HEK293 (cell line): ENCODE measurements at regions not wholly inside any gene's neighbourhood (a gene's known extent, or its start where the extent isn't known, plus 50 kb on each side); places are given as distances from the start of the nearest gene placed in this dataset.

ENCODE experiments used
- CTCF ChIA-PET: fragments of 350-600 bp; formaldehyde crosslinking; extraction: SDS; loops from one replicate; lab custom pipeline; 2021; ENCODE audit warnings: antibody characterized with exemption; lab: Yijun Ruan, JAX
- POLR2A ChIA-PET: fragments of 300-600 bp; formaldehyde crosslinking; extraction: SDS; loops from one replicate; lab custom pipeline; 2020; ENCODE audit warnings: antibody characterized with exemption, inconsistent platforms; lab: Yijun Ruan, JAX
- H3K27ac ChIP-seq: fragments of 200-500 bp; sonication (Bioruptor generic); 2 replicates; pipeline ENCODE4 v1.5.1; 2014; ENCODE audit warnings: low read depth, low read length, control low read depth, inconsistent platforms; ENCODE audit errors: extremely low read depth
- H3K36me3 ChIP-seq, 2 experiments: fragments of 200-500 bp in 1 of 2; sonication (Bioruptor generic) in 1 of 2; 1 replicate in 1 of 2; 2 replicates in 1 of 2; pipeline ENCODE4 v1.5.1; 2014 to 2017; ENCODE audit warnings: inconsistent platforms in 2 of 2, low read length in 2 of 2; ENCODE audit not compliant: control insufficient read depth in 2 of 2, insufficient read depth in 1 of 2
- H3K4me1 ChIP-seq: fragments of 200-500 bp; sonication (Bioruptor generic); 2 replicates; pipeline ENCODE4 v1.5.1; 2014; ENCODE audit warnings: mild to moderate bottlenecking, low read length, inconsistent platforms; ENCODE audit not compliant: control insufficient read depth, insufficient read depth
- H3K4me3 ChIP-seq: 2 replicates; pipeline ENCODE4 v1.5.1; 2011; ENCODE audit warnings: low read depth, mild to moderate bottlenecking, control low read depth, low read length, moderate library complexity
- H3K9me3 ChIP-seq: fragments of 200-500 bp; sonication (Bioruptor generic); 2 replicates; pipeline ENCODE4 v1.5.1; 2014; ENCODE audit warnings: low read depth, low read length, inconsistent platforms; ENCODE audit not compliant: control insufficient read depth, insufficient read depth
- BCL11B ChIP-seq: fragments of 450-650 bp; formaldehyde crosslinking; IDR thresholded peaks from 2 replicates; pipeline ENCODE4 v1.5.1; 2016; ENCODE audit warnings: low read depth, missing biosample characterization, missing genetic modification characterization
- PRDM4 ChIP-seq: fragments of 450-650 bp; formaldehyde crosslinking; IDR thresholded peaks from 2 replicates; pipeline ENCODE4 v1.5.1; 2017; ENCODE audit warnings: missing biosample characterization, missing genetic modification characterization
- SCRT2 ChIP-seq: fragments of 450-650 bp; formaldehyde crosslinking; IDR thresholded peaks from 2 replicates; pipeline ENCODE4 v1.5.1; 2016; ENCODE audit warnings: missing biosample characterization, missing genetic modification characterization
- SETDB1 ChIP-seq: IDR thresholded peaks from one replicate; pipeline ENCODE4 v1.6.1; 2017; ENCODE audit warnings: mild to moderate bottlenecking, low read length, moderate library complexity, mixed read lengths; ENCODE audit not compliant: insufficient read length
- TCF7L2 ChIP-seq: IDR thresholded peaks from 2 replicates; pipeline ENCODE4 v1.6.1; 2011; ENCODE audit warnings: low read depth, mild to moderate bottlenecking, inconsistent platforms, low read length, moderate library complexity, borderline replicate concordance
- ZFP37 ChIP-seq: fragments of 450-650 bp; formaldehyde crosslinking; IDR thresholded peaks from 2 replicates; pipeline ENCODE4 v1.5.1; 2016; ENCODE audit warnings: missing biosample characterization, missing genetic modification characterization
- ZNF335 ChIP-seq: fragments of 450-650 bp; formaldehyde crosslinking; conservative IDR thresholded peaks from 2 replicates; pipeline ENCODE4 v1.5.1; 2016; ENCODE audit warnings: missing biosample characterization, missing genetic modification characterization
- ZNF48 ChIP-seq: fragments of 450-650 bp; formaldehyde crosslinking; IDR thresholded peaks from 2 replicates; pipeline ENCODE4 v1.5.1; 2016; ENCODE audit warnings: missing biosample characterization, missing genetic modification characterization
- ZNF555 ChIP-seq: fragments of 450-650 bp; formaldehyde crosslinking; conservative IDR thresholded peaks from 2 replicates; pipeline ENCODE4 v1.5.1; 2017; ENCODE audit warnings: missing biosample characterization, mild to moderate bottlenecking, missing genetic modification characterization, inconsistent platforms
- ZNF558 ChIP-seq: fragments of 450-650 bp; formaldehyde crosslinking; IDR thresholded peaks from 2 replicates; pipeline ENCODE4 v1.5.1; 2016; ENCODE audit warnings: missing biosample characterization, missing genetic modification characterization
- ZNF561 ChIP-seq: fragments of 450-650 bp; IDR thresholded peaks from 2 replicates; pipeline ENCODE4 v1.5.1; 2018; ENCODE audit warnings: missing biosample characterization, missing genetic modification characterization, borderline replicate concordance
- ZNF610 ChIP-seq: fragments of 450-650 bp; formaldehyde crosslinking; IDR thresholded peaks from 2 replicates; pipeline ENCODE4 v1.5.1; 2016; ENCODE audit warnings: missing biosample characterization, missing genetic modification characterization, borderline replicate concordance
- ZNF785 ChIP-seq: fragments of 450-650 bp; formaldehyde crosslinking; IDR thresholded peaks from 2 replicates; pipeline ENCODE4 v1.5.1; 2016; ENCODE audit warnings: missing biosample characterization, missing genetic modification characterization
- ZNF791 ChIP-seq: fragments of 450-650 bp; formaldehyde crosslinking; IDR thresholded peaks from 2 replicates; pipeline ENCODE4 v1.5.1; 2016; ENCODE audit warnings: missing biosample characterization, missing genetic modification characterization
- TF ChIP-seq, protein P1 (sequence below): fragments of 450-650 bp; formaldehyde crosslinking; IDR thresholded peaks from 2 replicates; pipeline ENCODE4 v1.5.1; 2016; ENCODE audit warnings: missing biosample characterization, missing genetic modification characterization
- TF ChIP-seq, protein P2 (sequence below): fragments of 450-650 bp; formaldehyde crosslinking; IDR thresholded peaks from 2 replicates; pipeline ENCODE4 v1.5.1; 2017; ENCODE audit warnings: missing biosample characterization, missing genetic modification characterization

DNA sequence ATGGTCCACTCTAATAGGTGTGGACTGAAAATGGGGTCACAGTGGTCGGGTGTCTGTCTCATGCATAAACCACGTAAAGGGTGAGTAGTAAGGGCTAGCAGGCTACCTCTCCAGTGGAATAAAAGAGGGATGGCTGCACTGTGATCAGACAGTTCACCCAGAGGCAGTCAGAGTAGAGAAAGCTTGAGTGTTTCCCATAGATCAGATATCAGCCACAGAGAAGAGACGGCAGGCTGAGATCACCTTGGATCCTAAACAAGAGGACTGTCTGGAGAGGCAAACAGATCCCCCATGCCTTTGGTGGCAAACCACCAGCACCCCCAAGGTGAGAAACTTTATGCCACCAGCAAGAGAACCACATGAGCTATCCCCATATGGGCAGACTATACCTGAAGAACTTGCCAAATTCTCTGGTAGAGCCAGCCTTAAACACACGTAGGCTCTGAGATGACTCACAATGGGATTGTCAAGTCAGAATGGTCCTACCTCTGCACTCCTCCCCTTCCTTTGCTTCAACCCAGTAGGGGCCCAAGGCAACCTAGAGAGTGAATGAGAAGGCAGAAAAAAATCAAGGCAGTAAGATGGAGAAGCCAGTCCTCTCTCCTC, 205.2 kb upstream of the MAP3K1 start (continued):
- TF ChIP-seq, protein P1, sequence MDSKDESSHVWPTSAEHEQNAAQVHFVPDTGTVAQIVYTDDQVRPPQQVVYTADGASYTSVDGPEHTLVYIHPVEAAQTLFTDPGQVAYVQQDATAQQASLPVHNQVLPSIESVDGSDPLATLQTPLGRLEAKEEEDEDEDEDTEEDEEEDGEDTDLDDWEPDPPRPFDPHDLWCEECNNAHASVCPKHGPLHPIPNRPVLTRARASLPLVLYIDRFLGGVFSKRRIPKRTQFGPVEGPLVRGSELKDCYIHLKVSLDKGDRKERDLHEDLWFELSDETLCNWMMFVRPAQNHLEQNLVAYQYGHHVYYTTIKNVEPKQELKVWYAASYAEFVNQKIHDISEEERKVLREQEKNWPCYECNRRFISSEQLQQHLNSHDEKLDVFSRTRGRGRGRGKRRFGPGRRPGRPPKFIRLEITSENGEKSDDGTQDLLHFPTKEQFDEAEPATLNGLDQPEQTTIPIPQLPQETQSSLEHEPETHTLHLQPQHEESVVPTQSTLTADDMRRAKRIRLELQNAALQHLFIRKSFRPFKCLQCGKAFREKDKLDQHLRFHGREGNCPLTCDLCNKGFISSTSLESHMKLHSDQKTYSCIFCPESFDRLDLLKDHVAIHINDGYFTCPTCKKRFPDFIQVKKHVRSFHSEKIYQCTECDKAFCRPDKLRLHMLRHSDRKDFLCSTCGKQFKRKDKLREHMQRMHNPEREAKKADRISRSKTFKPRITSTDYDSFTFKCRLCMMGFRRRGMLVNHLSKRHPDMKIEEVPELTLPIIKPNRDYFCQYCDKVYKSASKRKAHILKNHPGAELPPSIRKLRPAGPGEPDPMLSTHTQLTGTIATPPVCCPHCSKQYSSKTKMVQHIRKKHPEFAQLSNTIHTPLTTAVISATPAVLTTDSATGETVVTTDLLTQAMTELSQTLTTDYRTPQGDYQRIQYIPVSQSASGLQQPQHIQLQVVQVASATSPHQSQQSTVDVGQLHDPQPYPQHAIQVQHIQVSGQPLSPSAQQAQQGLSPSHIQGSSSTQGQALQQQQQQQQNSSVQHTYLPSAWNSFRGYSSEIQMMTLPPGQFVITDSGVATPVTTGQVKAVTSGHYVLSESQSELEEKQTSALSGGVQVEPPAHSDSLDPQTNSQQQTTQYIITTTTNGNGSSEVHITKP, result no peak
- TF ChIP-seq, protein P2, sequence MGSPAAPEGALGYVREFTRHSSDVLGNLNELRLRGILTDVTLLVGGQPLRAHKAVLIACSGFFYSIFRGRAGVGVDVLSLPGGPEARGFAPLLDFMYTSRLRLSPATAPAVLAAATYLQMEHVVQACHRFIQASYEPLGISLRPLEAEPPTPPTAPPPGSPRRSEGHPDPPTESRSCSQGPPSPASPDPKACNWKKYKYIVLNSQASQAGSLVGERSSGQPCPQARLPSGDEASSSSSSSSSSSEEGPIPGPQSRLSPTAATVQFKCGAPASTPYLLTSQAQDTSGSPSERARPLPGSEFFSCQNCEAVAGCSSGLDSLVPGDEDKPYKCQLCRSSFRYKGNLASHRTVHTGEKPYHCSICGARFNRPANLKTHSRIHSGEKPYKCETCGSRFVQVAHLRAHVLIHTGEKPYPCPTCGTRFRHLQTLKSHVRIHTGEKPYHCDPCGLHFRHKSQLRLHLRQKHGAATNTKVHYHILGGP (tag by site-specific recombination), result no peak
- TF ChIP-seq SCRT2 (no peak), ZFP37 (tag by site-specific recombination) (no peak), ZNF791 (tag by site-specific recombination) (no peak)
- TF ChIP-seq, all 188 proteins: peak for 0

- TF ChIP-seq ZNF335 (tag by site-specific recombination), result no peak
- no peak for TF ChIP-seq ZNF558
- no peak for TF ChIP-seq TCF7L2
- TF ChIP-seq PRDM4 (tag by site-specific recombination), result no peak
- no peak for TF ChIP-seq ZNF561 (tag by site-specific recombination)
- TF ChIP-seq ZNF785 (tag by site-specific recombination), result no peak
- TF ChIP-seq ZNF555 (tag by site-specific recombination), result no peak
- no peak for TF ChIP-seq ZNF48 (tag by site-specific recombination)
- no peak for TF ChIP-seq SETDB1
- no peak for TF ChIP-seq ZNF610 (tag by site-specific recombination)
- no peak for TF ChIP-seq BCL11B (tag by site-specific recombination)
- ChIA-PET CTCF (interaction anchor here (0.6 kb wide), 1 partner anchor 132 kb away, joined by 3 read pairs; no protein-coding TSS in a partner anchor), POLR2A (interaction anchor here (1.2 kb wide), 1 partner anchor 25 kb away, joined by 3 read pairs; no protein-coding TSS in a partner anchor)
- no peak overlapping the region for H3K27ac ChIP-seq
- no peaks in the 10 kb centered on the region for H3K4me1 ChIP-seq
- no peaks in the 10 kb centered on the region for H3K36me3 ChIP-seq
- no peak overlapping the region for H3K4me3 ChIP-seq
- no peaks in the 10 kb centered on the region for H3K9me3 ChIP-seq
Observed at GRCh38 chr5:56608217-56608925, 207.0 kb upstream of the MAP3K1 start.
